GM19025 (cell line): ENCODE measurements at regions not wholly inside any gene's neighbourhood (a gene's known extent, or its start where the extent isn't known, plus 50 kb on each side); places are given as distances from the start of the nearest gene placed in this dataset.
"Not testable (repeated sequence)": the region's sequence is repeated elsewhere in the genome, so short reads cannot be mapped to it uniquely, and the experiment has no call there.

Experiments
- ATAC-seq: cut with Tn5 transposase; IDR thresholded peaks from one replicate; pipeline ENCODE4 v1.9.1; 2021; ENCODE audit warnings: mild to moderate bottlenecking, low read depth, moderate library complexity; ENCODE audit not compliant: unreplicated experiment

- ATAC-seq = no peak
These were observed 1266.0 kb upstream of the ADGRL2 start for GRCh38 chr1:80534606-80535360.

GRCh38 chr1:80533775-80534334 lies 1266.9 kb upstream of the ADGRL2 start:
- no peak for ATAC-seq

- no peak for ATAC-seq
These were observed 1267.6 kb upstream of the ADGRL2 start for GRCh38 chr1:80533093-80533492.

- ATAC-seq = no peak
These were observed 1269.6 kb upstream of the ADGRL2 start for GRCh38 chr1:80531182-80531581.

- no peak for ATAC-seq
These were observed 1271.2 kb upstream of the ADGRL2 start for GRCh38 chr1:80529546-80529945.

GRCh38 chr1:80523861-80524260 lies 1276.9 kb upstream of the ADGRL2 start:
- ATAC-seq = no peak

- ATAC-seq = not testable (repeated sequence)
These were observed 1277.7 kb upstream of the ADGRL2 start for GRCh38 chr1:80523071-80523470.

- ATAC-seq = no peak
These were observed 1279.8 kb upstream of the ADGRL2 start for GRCh38 chr1:80520949-80521348.

- no peak for ATAC-seq
These were observed 1283.7 kb upstream of the ADGRL2 start for GRCh38 chr1:80517062-80517461.

- ATAC-seq = no peak
These were observed 1290.7 kb upstream of the ADGRL2 start for GRCh38 chr1:80509965-80510522.

GRCh38 chr1:80506216-80506615 lies 1294.5 kb upstream of the ADGRL2 start:
- no peak for ATAC-seq

GRCh38 chr1:80498673-80499072 lies 1302.1 kb upstream of the ADGRL2 start:
- no peak for ATAC-seq

- no peak for ATAC-seq
These were observed 1304.9 kb upstream of the ADGRL2 start for GRCh38 chr1:80495806-80496205.

- no peak for ATAC-seq
These were observed 1328.6 kb upstream of the ADGRL2 start for GRCh38 chr1:80472145-80472544.

GRCh38 chr1:80468356-80468755 lies 1332.4 kb upstream of the ADGRL2 start:
- no peak for ATAC-seq

- no peak for ATAC-seq
These were observed 1338.7 kb upstream of the ADGRL2 start for GRCh38 chr1:80462006-80462405.

GRCh38 chr1:80457409-80457808 lies 1343.3 kb upstream of the ADGRL2 start:
- ATAC-seq = no peak

GRCh38 chr1:80453775-80454174 lies 1347.0 kb upstream of the ADGRL2 start:
- no peak for ATAC-seq

- ATAC-seq = no peak
These were observed 1350.0 kb upstream of the ADGRL2 start for GRCh38 chr1:80450711-80451110.

GRCh38 chr1:80448081-80448480 lies 1352.7 kb upstream of the ADGRL2 start:
- ATAC-seq = no peak

GRCh38 chr1:80447526-80447925 lies 1353.2 kb upstream of the ADGRL2 start:
- no peak for ATAC-seq

GRCh38 chr1:80445033-80445432 lies 1355.7 kb upstream of the ADGRL2 start:
- no peak for ATAC-seq
